NCI-H1417 treated with DMSO at 0.1 percent for 48 hours (cell line): ENCODE measurements at regions not wholly inside any gene's neighbourhood (a gene's known extent, or its start where the extent isn't known, plus 50 kb on each side); places are given as distances from the start of the nearest gene placed in this dataset.
"Not testable (repeated sequence)": the region's sequence is repeated elsewhere in the genome, so short reads cannot be mapped to it uniquely, and the experiment has no call there.

Experiments used
- DNase-seq: peaks from one replicate; lab custom pipeline; 2025; lab: John Stamatoyannopoulos, UW

DNA sequence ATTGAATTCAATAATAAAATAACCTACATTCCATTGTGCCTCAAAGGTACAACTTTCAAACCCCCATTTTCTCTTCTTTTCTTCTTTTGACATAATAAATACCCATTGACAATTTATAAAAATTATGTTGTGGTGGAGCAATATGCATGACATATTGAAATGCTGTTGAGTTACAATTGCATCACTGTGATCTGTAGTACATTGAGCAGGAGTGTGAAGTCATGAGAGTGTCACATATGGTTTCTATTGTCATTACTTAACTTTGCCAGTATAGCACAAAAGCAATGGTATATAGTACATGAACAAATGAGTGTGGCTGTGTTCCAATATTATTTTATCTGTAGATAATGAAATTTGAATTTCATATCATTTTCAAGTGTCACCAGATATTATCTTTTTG lies 441.3 kb downstream of the GJA1 start:
- no peak for DNase-seq

DNA sequence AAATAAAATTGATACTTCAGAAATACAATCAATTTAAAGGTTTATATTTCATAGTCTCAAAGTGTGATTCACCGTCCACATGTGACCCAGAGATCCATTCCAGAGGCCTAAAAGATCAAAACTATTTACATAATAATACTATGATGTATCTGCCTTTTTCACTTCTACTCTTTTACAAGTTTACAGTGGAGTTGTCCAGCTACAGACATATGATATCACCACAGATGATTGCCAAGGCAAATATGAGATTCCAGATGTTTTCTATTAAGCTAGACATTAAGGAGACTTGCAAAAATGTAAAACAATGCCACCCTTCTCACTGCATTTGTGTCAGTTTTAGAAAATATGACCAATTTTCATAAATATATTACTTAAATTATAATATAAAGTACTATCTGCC lies 443.7 kb downstream of the GJA1 start:
- no peak for DNase-seq

DNA sequence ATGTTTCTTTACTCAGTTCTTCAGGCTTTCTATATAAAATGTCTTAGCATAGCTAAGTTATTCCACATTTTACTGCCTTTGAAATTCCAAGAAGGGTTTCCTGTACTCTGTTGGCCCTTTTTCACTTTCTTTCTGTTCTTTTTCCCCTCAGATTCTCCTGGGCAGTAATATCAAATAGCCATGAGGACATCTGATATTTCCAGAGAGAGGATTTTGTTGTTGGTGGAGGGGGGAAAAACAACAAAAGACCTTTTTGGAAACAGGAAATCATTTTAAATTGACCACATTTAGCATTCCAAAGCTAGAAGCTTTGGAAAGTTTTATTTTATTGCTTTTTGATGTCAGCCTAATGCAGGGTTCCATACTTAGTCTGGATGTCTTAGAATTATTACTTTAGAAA lies 445.4 kb downstream of the GJA1 start:
- DNase-seq: no peak

DNA sequence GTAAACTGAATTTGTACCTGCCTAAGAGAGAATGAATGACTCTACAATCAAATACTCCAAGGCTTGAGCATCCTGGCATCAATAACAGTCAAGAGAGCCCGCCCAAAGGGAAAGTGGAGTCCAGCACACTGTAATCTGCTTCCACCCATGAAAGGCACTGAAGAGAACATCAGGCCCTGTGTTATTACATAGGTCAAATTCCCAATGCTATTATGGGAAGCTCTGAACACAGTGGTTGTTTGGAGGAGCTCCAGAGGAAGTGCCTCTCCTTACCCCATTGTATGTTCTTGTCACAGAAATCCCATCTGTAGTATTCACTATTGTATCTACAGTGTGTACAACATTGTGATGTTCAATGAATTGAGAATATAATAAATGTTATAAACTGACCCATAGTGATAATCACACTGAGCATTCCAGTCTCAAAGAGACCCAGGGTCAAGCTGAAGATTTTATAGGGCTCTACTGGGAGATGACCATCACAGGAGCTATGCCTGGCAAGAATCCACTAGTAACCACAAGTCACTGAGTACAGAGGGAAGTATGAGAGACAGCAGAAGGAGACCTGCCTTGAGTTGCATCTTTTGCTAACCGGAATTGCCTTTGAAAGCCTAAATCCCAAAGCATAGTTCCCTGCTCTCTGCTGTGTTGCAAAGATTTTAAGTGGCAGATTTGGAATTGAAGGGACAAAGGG lies 446.7 kb downstream of the GJA1 start:
- no peak for DNase-seq

DNA sequence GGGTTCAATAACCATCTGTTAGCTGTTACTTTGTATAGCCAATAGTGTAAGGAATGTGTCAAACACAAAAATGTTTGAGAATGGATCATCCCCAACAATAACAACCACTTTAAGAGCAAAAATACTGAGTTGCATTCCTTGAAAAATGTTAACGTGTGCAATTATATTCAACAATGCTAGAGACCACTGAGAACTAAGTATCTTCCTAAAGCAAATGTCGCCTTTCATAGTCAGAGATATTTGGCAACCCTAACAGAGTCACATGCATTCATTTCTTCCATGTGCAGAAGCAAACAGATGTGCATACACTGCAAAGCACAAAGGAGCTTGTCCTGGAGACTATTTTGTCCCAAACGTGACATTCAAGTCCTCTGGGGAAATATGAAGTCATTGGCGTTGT lies 448.6 kb downstream of the GJA1 start:
- DNase-seq: no peak

DNA sequence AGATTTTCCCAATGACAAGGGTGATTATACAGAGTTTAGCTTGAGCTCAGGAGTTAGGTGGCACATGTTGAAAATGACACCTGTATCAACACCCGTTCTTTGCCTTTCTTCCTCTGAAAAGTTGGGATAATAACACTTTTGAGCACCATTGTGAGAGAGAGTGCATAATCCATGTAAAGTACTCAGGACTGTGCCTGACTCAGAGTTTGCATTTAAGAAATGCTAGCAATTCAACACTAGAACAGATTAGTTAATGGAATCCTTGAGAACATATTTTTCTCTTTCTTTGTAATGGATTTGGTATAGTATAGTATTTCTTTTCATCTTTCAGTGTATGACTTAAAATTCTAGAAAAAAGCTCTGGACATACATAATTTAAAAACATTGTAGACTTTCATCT lies 449.2 kb downstream of the GJA1 start:
- DNase-seq: no peak

DNA sequence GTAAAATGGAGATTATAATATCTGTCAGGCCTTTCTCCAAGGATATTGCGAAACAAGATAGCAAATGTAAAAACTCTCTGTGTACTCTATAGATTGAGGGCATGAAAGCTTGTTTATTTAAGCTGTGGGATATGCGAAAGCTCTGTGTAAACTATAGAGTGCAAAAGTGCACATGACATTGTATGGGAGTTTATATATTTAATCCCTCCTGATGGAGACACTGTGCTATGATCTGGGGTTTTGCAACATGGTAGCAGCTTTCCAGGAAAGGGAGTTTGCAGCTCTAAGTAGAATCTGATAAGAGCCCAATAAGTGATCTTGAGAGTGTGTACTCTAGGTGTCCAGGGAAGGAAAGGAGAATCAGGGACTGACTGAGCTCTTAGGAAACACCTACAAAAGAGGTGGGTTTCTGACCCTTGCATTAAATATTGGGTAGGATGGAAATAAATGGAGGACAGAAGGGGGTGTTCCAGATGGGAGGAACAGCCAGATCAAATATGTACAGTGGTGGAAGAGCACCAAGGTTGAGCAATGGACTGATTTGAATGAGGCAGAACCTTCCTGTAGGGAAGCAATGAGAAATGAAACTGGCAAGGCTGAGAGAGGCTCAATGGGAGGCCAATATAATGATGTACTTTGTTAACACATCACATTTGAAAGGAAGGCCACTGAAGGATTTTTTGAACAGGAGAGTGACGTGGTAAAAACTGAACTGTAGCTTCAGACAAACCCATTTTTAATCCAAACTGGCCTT lies 450.1 kb downstream of the GJA1 start:
- no peak for DNase-seq

DNA sequence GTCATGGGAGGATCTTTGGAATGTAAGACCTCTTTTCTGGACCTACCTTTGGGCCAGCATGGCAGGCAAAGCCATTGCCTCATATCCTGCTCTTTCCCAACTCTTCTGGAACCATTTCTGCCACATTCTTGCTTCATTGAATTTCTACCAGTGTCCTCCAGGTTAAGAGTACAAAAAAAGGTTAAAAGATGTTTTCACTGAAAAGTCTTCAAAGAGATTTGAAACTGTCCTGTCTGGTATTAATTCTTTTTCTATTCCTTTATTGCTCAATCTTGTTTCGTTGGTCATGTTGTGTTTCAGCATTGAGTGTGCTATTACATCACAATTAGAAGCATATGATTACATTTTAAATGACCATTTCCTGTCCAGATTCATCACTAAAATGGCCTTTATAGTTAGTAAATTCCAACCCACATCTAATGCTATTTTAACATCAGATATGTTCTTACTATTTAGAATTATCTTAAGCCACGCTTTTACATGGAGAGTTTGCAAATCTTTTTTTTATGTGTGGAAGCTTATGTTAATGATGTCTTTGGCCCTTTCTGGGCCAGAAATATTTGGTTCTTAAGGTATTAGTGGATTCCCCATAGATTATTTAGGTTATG lies 450.9 kb downstream of the GJA1 start:
- DNase-seq: no peak

DNA sequence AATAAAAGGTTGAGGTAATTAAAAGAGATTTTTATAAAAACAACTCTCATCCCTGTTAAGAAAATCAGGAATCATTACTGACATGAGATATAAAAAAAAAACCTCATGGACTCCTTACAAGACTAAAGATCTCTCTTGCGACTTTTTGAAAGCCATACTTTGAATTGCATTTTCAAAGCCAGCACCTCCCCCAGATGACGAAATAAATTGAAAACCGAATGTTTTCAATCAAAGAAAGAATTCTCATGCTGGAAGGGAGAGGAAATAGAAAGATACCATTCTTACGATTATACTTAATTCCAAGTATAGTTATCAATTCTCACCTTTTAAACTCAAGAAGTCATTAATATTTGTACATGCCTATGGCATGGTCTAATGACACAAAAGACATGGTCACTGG lies 452.3 kb downstream of the GJA1 start:
- DNase-seq: no peak

DNA sequence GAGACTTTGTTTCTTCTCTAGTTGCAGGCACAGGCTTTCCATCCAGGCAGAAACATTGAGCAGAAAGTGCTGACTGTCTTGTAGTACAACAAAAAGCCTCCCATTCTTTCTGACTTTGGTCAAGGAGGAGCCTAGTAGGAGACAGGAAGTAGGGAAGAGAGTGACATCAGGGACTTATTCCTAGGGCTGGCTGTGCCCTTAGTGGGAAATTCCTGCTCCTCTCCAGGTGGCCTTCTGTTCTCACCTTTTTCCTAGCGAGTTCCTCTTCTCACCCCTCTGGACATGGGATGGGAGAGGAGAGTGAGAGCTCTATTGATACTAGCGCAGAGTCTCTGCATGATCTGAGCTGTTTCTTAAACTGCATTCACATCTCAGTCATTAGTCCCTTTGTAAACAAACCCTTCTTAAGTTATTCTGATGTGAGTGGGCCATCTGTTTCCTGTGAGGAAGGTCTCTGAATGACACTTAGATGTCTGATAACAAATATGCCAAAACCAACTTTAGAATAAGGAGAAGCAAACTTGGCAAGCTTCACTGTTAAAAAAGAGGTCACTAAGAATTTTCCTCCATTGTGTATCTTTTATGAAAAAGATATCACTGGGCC lies 455.0 kb downstream of the GJA1 start:
- no peak for DNase-seq

DNA sequence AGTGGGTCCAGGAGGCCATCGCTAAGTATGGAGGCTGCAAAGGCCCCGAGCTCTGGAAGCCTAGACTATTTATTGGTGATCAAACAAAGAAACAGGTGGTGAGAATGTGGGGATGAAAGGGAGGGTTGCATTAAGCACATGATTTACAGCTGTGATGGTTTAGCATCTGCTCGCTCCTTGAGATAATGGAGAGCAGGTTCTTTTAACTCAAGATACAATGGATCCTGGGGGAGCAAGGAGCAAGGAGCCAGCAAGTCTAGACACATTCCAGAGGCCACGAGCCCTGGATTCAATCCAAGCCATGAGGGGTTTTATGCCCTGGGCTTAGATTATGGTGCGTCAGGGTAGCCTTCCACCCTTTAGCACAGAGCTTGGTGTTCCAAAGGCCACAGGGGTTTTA lies 460.3 kb downstream of the GJA1 start:
- DNase-seq: not testable (repeated sequence)

DNA sequence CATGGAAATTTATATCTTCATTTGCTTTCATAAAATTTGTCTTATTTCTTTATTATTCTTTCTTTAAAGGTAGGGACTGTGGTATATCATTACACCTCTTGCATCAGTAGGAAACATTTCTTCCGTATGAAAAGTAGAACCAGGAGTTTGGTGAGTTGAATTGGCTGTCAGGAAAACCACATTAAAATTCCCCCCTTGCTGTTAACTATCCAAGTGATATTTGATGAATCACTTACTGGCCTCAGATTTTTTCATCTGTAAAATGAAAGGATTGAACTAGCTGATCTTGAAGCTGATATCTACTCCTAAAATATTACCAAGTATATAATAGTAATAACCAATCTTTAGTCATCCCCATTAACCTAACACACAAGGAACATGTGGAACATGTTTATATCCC lies 460.9 kb downstream of the GJA1 start:
- DNase-seq: no peak

DNA sequence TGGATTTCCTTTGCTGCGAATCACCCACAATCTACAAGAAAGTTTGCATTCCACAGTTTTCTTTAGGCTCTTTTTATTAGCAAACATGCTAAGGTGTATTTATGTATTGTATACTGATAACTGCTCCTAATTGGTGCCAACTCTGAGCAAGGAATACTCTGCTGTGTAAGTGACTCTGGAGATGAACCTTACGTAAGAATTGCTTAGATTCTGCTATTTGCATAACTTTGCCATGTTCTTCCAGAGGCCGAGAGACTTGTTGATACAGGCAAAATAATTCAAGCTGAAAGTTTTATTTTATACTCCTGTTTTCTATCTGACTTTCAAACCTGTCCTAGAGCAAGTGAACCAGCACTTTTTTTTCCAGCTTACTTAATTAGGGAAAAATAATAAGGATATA lies 461.3 kb downstream of the GJA1 start:
- DNase-seq: no peak

DNA sequence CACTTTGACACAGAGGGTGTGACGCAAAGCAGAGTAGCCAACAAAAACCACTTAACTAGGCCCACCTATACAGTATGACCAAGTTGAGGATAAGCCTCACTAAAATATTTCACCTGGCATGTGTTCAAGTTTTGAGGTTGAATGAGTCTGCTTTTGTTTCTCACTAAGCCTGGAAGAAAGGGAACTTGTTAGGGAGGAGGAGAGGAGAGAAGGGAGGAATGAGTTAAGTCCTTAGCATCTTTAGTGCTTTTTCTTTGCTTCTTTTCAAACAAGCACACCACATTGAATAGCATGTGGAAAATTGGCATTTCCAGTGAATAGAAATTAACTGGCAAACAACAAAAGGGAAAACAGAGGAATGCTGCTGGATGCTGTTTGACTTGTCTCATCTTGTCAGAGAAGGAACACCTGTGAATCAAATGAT lies 461.9 kb downstream of the GJA1 start:
- DNase-seq: no peak

DNA sequence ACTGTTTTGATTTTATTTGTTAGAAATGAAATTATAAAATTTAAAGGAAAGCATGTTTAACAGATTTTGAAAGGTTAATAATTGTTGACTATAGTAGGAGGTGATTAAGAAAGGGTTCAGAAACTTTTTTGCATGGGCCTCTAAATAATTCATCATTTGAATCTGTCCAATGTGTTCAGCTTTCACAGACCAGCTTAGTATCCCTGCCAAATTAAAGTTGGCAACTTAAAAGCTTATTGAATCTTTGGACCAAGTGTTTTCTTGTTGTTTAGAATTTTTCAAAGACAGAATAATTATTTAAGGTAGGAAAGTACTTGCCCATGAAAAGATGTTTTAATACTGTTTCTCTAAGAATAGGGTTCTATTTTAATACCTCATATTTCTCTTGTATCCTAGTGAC lies 466.0 kb downstream of the GJA1 start:
- no peak for DNase-seq

DNA sequence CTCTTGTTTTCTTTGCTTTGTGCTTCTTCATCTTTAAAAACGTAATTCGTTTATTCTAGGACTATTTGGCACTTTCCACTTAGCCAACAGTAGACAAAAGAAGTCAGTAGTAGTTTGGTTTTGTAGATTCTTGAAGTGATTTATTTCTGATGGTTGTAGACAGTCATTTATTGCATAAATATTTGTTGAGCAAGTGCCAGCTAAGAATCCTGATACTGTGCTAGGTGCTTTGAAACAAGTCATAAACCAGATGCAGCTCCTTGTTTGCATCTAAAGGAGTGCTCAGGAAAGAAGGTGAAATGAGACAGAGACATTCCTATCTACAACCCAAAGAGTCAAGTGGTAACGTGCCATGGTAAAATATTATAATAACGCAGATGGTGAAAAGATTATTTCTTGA lies 469.1 kb downstream of the GJA1 start:
- no peak for DNase-seq

DNA sequence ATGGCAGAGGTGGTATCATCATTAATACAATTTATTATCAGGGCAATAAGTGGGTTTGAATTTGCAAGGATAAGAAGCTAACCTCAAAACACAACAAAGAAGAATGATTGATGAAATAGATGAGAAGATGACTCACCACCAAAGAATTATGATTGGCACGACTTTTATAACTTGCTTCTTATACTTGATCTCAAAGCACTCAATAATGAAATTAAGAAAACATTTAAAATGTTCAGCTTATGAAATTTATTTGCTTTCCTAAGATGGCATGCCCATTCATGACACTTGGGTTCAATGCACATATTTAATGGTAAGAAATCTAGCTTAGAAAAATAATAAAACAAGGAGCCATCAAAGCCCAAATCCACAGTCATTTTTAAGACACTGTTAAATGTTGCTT lies 477.5 kb downstream of the GJA1 start:
- DNase-seq: no peak

DNA sequence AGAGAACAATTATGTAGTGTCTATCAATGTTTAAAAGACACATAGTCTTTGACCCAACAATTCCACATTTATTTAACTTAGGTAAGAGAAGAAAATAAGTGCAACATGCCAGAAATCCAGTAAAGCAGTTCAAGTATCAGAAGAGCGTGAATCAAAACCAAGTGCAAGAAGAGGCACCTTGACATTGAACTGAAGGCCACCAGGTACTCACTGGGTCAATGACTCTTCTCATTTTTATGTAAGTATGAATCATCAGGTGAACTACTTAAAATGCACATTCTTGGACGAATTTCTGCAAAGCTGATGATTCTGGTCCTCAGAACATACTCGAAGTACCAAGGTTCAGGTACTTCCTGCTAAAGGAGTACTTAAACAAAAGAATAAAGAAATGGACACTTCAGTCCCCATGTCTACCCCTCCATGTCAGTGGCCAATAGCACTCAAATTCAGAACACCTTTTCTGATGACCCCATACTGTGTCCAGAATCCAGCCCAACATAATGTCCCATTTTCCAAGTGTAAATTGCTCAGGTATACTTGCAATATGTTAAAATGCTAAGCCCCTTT lies 481.9 kb downstream of the GJA1 start:
- no peak for DNase-seq

DNA sequence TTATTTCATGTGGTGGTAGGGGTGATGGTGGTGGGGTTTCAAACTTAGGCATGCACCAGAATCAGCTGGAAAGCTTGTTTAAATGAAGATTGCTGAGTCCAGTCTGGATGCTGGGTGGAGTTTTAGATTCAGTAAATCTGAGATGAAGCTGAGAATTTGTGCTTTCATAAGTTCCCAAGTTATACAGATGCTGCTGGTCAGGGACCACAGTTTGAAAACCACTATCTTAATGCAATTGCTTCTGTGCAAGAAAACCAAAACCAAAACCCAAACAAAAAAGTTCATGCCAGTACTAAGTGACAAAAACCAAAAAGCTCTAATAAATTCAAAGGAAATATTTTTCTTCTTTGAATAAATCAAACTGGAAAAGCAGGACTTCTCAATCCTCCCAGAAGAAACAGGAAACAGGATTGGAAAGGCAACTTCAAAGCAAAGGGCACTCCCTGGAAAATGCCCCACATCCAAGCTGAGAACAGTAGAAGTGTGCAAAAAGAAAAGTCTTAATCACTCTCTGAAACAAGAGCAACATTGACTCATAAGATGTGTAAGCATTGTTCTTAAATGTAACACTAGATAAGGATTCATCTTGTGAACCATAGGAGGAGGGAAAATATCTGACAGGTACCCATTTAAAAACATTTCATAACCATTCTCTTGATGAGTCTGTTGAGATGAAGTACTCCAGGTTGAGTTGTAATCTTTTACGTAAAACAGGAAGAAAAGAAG lies 481.5 kb upstream of the HSF2 start:
- no peak for DNase-seq

DNA sequence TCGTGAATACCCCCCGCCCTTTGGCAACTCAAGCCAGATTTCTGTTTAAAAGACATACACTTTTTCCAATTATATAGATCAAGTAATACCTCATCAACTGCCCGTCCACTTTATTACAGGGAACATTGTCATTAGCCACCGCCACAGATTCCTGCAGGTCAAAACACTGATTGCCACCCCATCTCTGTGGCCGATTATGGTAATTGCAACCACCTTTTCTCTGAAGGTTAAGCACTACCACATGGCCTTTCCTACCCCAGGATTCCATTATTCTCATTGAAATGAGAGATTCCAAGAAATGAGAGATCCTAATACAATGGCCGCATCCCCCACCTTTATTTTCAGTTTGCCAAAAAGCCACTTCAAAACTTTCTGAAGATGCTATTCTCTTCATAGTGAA lies 478.8 kb upstream of the HSF2 start:
- no peak for DNase-seq

DNA sequence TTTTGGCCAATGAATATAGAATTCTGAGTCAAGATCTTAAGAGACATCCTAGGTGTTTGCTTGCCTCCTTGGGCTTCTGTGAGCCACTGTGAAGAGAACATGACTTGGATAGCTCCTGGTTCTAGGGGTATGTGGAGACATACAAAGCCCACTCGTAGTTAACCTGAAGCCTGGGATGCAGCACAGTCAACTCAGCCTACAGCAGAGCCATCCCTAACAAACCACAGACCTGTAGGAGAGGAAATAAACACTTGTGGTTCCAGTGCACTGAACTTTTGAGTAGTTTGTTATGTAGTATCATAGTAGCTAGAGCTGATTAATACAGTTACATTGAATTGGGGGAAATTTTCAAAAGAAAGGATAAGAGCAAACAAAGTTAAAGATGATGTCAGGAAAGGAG lies 474.4 kb upstream of the HSF2 start:
- no peak for DNase-seq
